ENCODE measurements at regions not wholly inside any gene's neighbourhood (a gene's known extent, or its start where the extent isn't known, plus 50 kb on each side); places are given as distances from the start of the nearest gene placed in this dataset.
"Not testable (repeated sequence)": the region's sequence is repeated elsewhere in the genome, so short reads cannot be mapped to it uniquely, and the experiment has no call there.

DNA sequence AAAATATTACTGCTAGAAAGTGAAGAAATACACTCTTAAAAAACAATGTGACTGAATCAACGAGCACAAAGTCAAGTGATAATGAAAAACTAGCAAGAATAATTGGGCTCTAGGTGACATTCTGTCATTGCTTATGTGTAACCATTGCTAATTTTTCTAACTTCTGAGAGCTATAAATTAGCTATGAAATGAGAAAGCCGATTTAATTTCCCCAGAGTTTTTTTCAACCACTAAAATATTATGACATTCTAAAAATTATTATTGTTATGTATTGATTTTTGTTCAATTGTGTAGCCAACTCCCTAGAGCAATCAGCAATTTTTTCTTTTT, 458.6 kb upstream of the ATXN8OS start:
- CTCF ChIA-PET: no interaction called here
- intact Hi-C loops (cut with micrococcal nuclease): no loop called here
- no peaks in the 10 kb centered on the region for H3K36me3 Mint-ChIP-seq (ENCODE audit: low read depth)
- H3K9me3 Mint-ChIP-seq: peaks cover 5% of the 10 kb centered on the region
- no peak overlapping the region for H3K27ac Mint-ChIP-seq
- no peak for DNase-seq
- H3K4me1 Mint-ChIP-seq (ENCODE audit: low read depth): no peaks in the 10 kb centered on the region
- no peak overlapping the region for H3K4me3 Mint-ChIP-seq
- no peaks in the 10 kb centered on the region for H3K27me3 Mint-ChIP-seq (ENCODE audit: low read depth)

DNA sequence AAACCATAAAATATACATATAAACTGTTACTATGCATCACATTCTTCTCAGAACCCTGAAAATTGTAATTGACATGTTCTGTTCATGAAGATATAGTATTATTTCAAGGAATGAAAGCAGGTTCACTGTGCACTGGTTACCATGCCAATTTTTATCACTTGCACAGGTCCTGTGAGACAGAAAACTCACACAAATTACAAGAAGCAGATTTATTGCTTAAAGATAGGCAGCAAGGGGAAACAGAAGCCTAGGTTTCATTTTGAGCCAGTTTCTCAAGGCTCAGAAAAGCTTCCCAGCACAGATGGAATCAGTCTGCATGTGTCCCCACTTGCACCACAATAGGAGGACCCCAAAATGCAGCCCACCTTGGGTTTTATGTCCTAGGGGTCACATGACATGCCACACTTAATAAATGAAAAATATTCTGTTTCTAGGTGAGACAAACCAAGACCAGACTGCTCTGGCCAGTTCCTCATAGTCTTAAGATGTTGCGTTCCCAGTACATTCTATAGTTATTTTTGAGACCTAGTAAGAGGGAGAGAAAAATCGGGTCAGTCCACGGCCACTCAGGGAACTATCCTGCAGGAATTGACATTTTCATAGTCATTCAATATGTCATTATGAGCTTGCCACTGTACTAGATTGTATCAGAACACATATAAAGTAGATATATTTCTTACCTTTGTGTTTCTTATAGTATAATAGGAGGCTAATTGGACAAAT, 459.1 kb upstream of the ATXN8OS start:
- Mint-ChIP-seq H3K4me1 (ENCODE audit: low read depth) (no peaks in the 10 kb centered on the region), H3K27ac (no peak overlapping the region), H3K4me3 (no peak overlapping the region), H3K27me3 (ENCODE audit: low read depth) (no peaks in the 10 kb centered on the region), H3K9me3 (peaks cover 6% of the 10 kb centered on the region), H3K36me3 (ENCODE audit: low read depth) (no peaks in the 10 kb centered on the region)
- DNase-seq: no peak
- intact Hi-C loops (cut with micrococcal nuclease): no loop called here
- CTCF ChIA-PET: no interaction called here

DNA sequence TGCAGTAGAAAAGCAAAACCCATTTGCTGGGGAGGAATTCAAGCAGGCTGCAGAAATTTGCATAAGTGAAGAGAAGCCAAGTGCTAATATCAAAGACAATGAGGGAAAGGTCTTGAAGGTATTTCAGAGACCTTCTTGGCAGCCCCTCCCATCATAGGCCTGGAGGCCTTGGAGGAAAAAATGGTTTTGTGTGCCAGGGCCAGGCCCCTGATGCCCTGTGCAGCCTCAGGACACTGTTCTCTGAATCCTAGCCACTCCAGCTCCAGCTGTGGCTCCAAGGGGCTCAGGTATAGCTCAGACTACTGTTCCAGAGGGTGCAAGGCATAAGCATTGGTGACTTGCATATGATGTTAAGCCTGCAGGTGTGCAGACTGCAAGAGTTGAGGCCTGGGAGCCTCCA, 463.2 kb upstream of the ATXN8OS start:
- H3K9me3 Mint-ChIP-seq: peaks cover 11% of the 10 kb centered on the region
- intact Hi-C loops (cut with micrococcal nuclease): no loop called here
- no peaks in the 10 kb centered on the region for H3K27me3 Mint-ChIP-seq (ENCODE audit: low read depth)
- DNase-seq: no peak
- H3K4me1 Mint-ChIP-seq (ENCODE audit: low read depth): no peaks in the 10 kb centered on the region
- no peak overlapping the region for H3K27ac Mint-ChIP-seq
- no peak overlapping the region for H3K4me3 Mint-ChIP-seq
- H3K36me3 Mint-ChIP-seq (ENCODE audit: low read depth): no peaks in the 10 kb centered on the region
- CTCF ChIA-PET: no interaction called here

DNA sequence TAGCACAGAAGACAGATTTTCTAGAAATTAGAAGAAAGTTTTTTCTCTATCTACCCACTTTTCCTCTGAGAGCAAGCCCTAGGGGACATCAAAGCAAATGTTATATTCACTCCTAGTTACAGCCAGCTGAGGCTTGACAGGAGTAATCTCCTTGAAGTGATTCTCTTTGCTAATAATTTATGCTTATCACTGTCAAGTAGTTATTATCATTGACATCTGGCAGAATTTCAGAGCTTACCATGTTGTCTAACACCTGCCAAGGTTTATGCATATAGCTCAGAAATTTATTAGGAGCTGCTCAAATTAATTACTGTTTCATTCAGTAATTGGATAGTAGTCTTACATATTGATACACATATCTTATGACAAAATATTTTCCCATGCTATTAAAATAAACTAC, 465.9 kb upstream of the ATXN8OS start:
- CTCF ChIA-PET: no interaction called here
- H3K27ac Mint-ChIP-seq: no peak overlapping the region
- H3K9me3 Mint-ChIP-seq: peaks cover 16% of the 10 kb centered on the region
- H3K27me3 Mint-ChIP-seq (ENCODE audit: low read depth): no peaks in the 10 kb centered on the region
- no peaks in the 10 kb centered on the region for H3K4me1 Mint-ChIP-seq (ENCODE audit: low read depth)
- intact Hi-C loops (cut with micrococcal nuclease): no loop called here
- H3K36me3 Mint-ChIP-seq (ENCODE audit: low read depth): no peaks in the 10 kb centered on the region
- DNase-seq: no peak
- H3K4me3 Mint-ChIP-seq: no peak overlapping the region

DNA sequence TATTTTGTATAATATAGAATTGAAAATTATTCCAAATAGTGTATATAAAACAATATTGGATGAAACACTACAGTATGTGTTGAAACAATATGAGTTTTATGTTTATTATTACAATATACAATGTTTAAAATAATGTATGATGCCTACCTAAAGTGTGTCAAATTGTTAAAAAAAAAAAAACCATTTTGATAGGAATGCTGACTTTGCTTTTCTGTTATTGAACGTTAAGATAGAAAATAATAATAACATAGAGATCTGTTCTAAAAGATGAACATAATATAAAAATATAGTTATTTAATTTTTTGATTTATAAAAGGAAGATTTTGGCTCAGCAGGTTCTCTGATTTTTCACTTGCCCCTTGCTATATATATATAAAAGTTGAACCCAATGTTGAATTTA, 474.6 kb upstream of the ATXN8OS start:
- no peak for DNase-seq
- intact Hi-C loops (cut with micrococcal nuclease): no loop called here
- H3K4me3 Mint-ChIP-seq: no peak overlapping the region
- H3K9me3 Mint-ChIP-seq: peaks cover 2% of the 10 kb centered on the region
- no peak overlapping the region for H3K27ac Mint-ChIP-seq
- no peaks in the 10 kb centered on the region for H3K4me1 Mint-ChIP-seq (ENCODE audit: low read depth)
- CTCF ChIA-PET: no interaction called here
- no peaks in the 10 kb centered on the region for H3K27me3 Mint-ChIP-seq (ENCODE audit: low read depth)
- no peaks in the 10 kb centered on the region for H3K36me3 Mint-ChIP-seq (ENCODE audit: low read depth)

DNA sequence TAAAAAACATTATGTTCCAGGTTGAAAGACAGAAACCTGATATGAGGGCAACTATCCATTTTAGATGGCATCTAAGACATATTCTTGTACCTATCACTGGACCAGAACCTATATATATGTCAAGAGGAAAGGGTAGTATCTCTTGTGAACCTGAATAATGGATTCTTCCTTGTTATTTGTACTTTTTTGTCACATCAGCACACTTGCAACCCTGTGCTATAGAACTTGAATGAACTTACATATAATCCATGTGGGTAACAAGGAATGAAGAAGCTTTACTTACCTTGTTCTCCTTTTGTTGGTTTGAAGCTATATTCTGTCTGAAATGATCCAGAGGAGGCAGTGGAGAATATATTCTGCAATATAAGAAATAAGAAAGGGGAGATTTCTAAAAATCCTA, 483.7 kb upstream of the ATXN8OS start:
- no peak overlapping the region for H3K4me3 Mint-ChIP-seq
- no peaks in the 10 kb centered on the region for H3K36me3 Mint-ChIP-seq (ENCODE audit: low read depth)
- intact Hi-C loops (cut with micrococcal nuclease): no loop called here

DNA sequence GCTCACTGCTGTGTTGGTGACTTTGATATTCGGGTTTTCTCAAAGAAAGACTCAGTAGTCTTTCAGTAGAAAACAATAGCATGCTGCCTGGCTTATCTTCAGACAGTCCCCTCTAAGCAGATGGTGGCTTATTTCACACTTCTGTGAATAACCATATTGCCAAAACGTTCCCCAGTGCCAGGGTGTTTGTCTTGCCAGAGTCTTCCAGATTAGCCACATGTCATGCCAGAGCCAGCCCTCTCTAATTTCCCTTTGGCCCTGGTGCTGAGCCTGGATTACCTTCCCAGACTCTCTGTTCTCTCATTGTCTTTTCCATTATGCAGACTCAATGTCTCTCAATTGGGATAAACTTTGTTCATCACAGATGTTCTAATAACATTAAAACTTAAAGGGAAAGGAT, 488.0 kb upstream of the ATXN8OS start:
- no peak for DNase-seq
- Mint-ChIP-seq H3K4me1 (ENCODE audit: low read depth) (no peaks in the 10 kb centered on the region), H3K27me3 (ENCODE audit: low read depth) (no peaks in the 10 kb centered on the region), H3K36me3 (ENCODE audit: low read depth) (no peaks in the 10 kb centered on the region), H3K4me3 (no peak overlapping the region), H3K27ac (no peak overlapping the region), H3K9me3 (peaks cover 2% of the 10 kb centered on the region)
- intact Hi-C loops (cut with micrococcal nuclease): no loop called here
- CTCF ChIA-PET: no interaction called here

More for the DNA sequence above, 483.7 kb upstream of the ATXN8OS start:
- Mint-ChIP-seq H3K27me3 (ENCODE audit: low read depth) (no peaks in the 10 kb centered on the region), H3K27ac (no peak overlapping the region), H3K4me1 (ENCODE audit: low read depth) (no peaks in the 10 kb centered on the region), H3K9me3 (peaks cover 2% of the 10 kb centered on the region)
- DNase-seq: no peak
- CTCF ChIA-PET: no interaction called here

DNA sequence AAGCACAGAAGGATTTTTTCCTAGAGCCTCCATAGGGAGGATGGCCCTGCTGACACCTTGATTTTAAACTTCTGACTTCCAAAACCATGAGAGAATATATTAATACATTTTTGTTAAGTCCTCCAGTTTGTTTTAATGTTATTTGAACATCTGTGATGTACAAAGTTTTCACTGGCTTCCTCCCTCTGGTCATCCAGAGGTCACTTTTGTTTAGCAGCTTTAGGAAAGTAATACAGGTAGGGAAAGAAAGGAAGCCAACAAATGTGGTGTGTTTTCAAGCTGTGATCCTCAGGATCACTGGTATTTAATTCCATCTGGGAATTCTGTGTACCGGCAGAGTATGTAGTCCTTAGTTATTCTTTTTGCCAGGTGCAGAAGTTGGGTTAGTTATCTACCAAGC, 488.8 kb upstream of the ATXN8OS start:
- H3K4me3 Mint-ChIP-seq: no peak overlapping the region
- H3K27me3 Mint-ChIP-seq (ENCODE audit: low read depth): no peaks in the 10 kb centered on the region
- intact Hi-C loops (cut with micrococcal nuclease): no loop called here
- CTCF ChIA-PET: no interaction called here
- no peak for DNase-seq
- H3K4me1 Mint-ChIP-seq (ENCODE audit: low read depth): no peaks in the 10 kb centered on the region
- H3K27ac Mint-ChIP-seq: no peak overlapping the region
- no peaks in the 10 kb centered on the region for H3K36me3 Mint-ChIP-seq (ENCODE audit: low read depth)
- no peaks in the 10 kb centered on the region for H3K9me3 Mint-ChIP-seq

DNA sequence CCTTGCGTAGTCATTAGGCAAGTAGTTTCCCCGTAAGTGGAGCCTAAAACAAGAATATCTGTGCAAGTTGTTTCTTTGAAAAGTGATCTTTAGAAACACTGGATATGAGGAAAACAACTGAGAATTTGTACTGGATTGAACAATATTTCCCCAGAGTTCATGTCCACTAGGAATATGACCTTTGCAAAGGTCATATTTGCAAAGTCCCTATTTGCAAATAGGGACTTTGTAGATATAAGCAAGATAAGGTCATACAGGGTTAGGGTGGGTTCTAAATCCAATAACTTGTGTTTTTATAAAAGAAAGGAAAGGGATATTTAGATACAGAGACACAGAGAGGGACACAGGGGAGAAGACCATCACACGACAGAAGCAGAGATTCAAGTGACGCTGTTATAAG, 489.2 kb upstream of the ATXN8OS start:
- Mint-ChIP-seq H3K27me3 (ENCODE audit: low read depth) (no peaks in the 10 kb centered on the region), H3K36me3 (ENCODE audit: low read depth) (no peaks in the 10 kb centered on the region), H3K4me1 (ENCODE audit: low read depth) (no peaks in the 10 kb centered on the region), H3K4me3 (no peak overlapping the region), H3K27ac (no peak overlapping the region), H3K9me3 (no peaks in the 10 kb centered on the region)
- intact Hi-C loops (cut with micrococcal nuclease): no loop called here
- no peak for DNase-seq
- CTCF ChIA-PET: no interaction called here

DNA sequence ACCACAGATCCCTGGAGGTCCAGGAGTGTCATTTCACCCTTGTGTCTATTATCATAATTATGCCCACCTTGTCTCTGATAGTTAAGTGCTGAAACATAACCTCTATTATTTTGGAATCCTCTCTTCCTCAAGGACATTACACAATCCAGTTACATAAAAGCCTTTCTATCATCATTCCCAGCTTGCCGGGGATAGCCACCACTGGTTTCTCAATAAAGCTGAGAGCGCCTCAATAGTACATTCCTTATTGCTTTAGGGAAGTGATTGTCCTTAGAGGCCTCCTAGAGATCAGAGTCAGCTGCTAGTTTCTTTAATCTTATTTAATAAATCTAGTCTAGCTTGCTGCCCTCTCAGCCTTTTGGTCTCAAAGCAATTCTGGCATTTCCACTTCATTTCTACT, 490.0 kb upstream of the ATXN8OS start:
- CTCF ChIA-PET: no interaction called here
- no peak overlapping the region for H3K27ac Mint-ChIP-seq
- DNase-seq: no peak

DNA sequence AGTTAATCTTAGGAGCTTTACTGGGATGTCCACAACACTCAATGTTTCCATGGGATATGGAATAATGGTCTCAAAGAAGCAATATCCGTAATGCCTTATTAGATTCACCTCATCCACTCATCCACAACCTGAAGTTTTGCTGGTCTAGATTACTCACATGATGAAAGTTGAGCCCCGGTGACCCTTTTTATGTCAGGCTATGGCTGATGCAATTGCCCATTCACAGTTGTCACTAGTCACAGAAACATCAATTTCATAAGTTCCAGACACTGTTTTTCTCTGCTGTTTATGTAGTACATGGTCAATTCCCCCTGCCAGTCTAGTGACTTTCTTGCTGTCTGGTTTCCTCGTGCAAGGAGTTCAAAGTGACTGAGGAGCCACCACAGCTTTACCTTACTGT, 491.2 kb upstream of the ATXN8OS start:
- Mint-ChIP-seq H3K4me3 (no peak overlapping the region), H3K4me1 (ENCODE audit: low read depth) (no peaks in the 10 kb centered on the region), H3K36me3 (ENCODE audit: low read depth) (no peaks in the 10 kb centered on the region), H3K27me3 (ENCODE audit: low read depth) (no peaks in the 10 kb centered on the region), H3K9me3 (no peaks in the 10 kb centered on the region), H3K27ac (no peak overlapping the region)
- no peak for DNase-seq
- intact Hi-C loops (cut with micrococcal nuclease): no loop called here
- CTCF ChIA-PET: no interaction called here

More for the DNA sequence above, 490.0 kb upstream of the ATXN8OS start:
- no peaks in the 10 kb centered on the region for H3K4me1 Mint-ChIP-seq (ENCODE audit: low read depth)
- H3K27me3 Mint-ChIP-seq (ENCODE audit: low read depth): no peaks in the 10 kb centered on the region
- no peaks in the 10 kb centered on the region for H3K9me3 Mint-ChIP-seq
- intact Hi-C loops (cut with micrococcal nuclease): no loop called here
- no peaks in the 10 kb centered on the region for H3K36me3 Mint-ChIP-seq (ENCODE audit: low read depth)
- H3K4me3 Mint-ChIP-seq: no peak overlapping the region

DNA sequence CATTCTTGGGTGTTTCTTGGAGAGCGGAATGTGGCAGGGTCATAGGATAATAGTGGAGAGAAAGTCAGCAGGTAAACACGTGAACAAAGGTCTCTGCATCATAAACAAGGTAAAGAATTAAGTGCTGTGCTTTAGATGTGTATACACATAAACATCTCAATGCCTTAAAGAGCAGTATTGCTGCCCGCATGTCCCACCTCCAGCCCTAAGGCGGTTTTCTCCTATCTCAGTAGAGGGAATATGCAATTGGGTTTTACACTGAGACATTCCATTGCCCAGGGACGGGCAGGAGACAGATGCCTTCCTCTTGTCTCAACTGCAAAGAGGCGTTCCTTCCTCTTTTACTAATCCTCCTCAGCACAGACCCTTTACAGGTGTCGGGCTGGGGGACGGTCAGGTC, 492.6 kb upstream of the ATXN8OS start:
- H3K27me3 Mint-ChIP-seq (ENCODE audit: low read depth); DNase-seq; H3K4me3 Mint-ChIP-seq; H3K36me3 Mint-ChIP-seq (ENCODE audit: low read depth); H3K4me1 Mint-ChIP-seq (ENCODE audit: low read depth); CTCF ChIA-PET; H3K9me3 Mint-ChIP-seq; intact Hi-C loops (cut with micrococcal nuclease); H3K27ac Mint-ChIP-seq: not testable (repeated sequence)

DNA sequence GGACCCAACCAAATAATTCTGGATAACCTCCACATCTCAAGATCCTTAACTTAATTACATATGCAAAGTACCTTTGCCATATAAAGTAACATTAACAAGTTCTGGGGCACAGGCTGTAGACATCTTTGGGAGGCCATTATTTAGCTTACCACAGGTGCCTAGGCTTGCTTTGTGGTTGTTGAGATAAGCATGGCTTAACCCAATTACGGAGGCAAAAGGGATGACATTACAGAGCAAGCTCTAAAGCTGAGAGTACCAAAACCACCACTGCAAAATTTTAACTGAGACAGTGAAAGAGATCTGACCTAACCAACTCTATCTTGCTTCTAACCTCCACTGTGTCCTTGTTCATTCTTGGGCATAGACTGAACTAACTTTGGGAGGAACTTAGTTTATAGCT, 502.9 kb upstream of the ATXN8OS start:
- Mint-ChIP-seq H3K4me1 (ENCODE audit: low read depth) (no peaks in the 10 kb centered on the region), H3K27me3 (ENCODE audit: low read depth) (no peaks in the 10 kb centered on the region), H3K9me3 (peaks cover 7% of the 10 kb centered on the region), H3K4me3 (no peak overlapping the region), H3K27ac (no peak overlapping the region), H3K36me3 (ENCODE audit: low read depth) (no peaks in the 10 kb centered on the region)
- intact Hi-C loops (cut with micrococcal nuclease): no loop called here
- DNase-seq: no peak
- CTCF ChIA-PET: no interaction called here
